Glutamatergic neuron (in vitro differentiated cells): ENCODE measurements at regions not wholly inside any gene's neighbourhood (a gene's known extent, or its start where the extent isn't known, plus 50 kb on each side); places are given as distances from the start of the nearest gene placed in this dataset.

Source experiments
- DNase-seq: peaks from one replicate; pipeline ENCODE4 v3.0.0; 2022
- H3K27ac Mint-ChIP-seq: one replicate; pipeline ENCODE4 v1.8.0; 2020; ENCODE audit warnings: mild to moderate bottlenecking, mixed read lengths, inconsistent platforms; ENCODE audit not compliant: unreplicated experiment
- H3K27me3 Mint-ChIP-seq: one replicate; pipeline ENCODE4 v1.8.0; 2020; ENCODE audit warnings: mild to moderate bottlenecking, moderate library complexity, mixed read lengths, inconsistent platforms; ENCODE audit not compliant: unreplicated experiment
- H3K36me3 Mint-ChIP-seq: one replicate; pipeline ENCODE4 v1.8.0; 2020; ENCODE audit warnings: mild to moderate bottlenecking, mixed read lengths, inconsistent platforms; ENCODE audit not compliant: unreplicated experiment
- H3K4me1 Mint-ChIP-seq: one replicate; pipeline ENCODE4 v1.8.0; 2020; ENCODE audit warnings: mild to moderate bottlenecking, low read depth, mixed read lengths, inconsistent platforms; ENCODE audit not compliant: unreplicated experiment
- H3K4me3 Mint-ChIP-seq: one replicate; pipeline ENCODE4 v1.8.0; 2020; ENCODE audit warnings: mild to moderate bottlenecking, mixed read lengths, inconsistent platforms; ENCODE audit not compliant: unreplicated experiment
- H3K9me3 Mint-ChIP-seq: one replicate; pipeline ENCODE4 v1.8.0; 2020; ENCODE audit warnings: mild to moderate bottlenecking, moderate library complexity, mixed read lengths, inconsistent platforms; ENCODE audit not compliant: unreplicated experiment
- CTCF ChIP-seq: fragments of 200-600 bp; sonication (generic); IDR thresholded peaks from one replicate; pipeline ENCODE4 v1.5.0; 2021; ENCODE audit not compliant: partially characterized antibody, unreplicated experiment

- no peak for DNase-seq
- Mint-ChIP-seq H3K27ac (no peak overlapping the region), H3K36me3 (no peaks in the 10 kb centered on the region), H3K4me1 (peaks cover 4% of the 10 kb centered on the region), H3K9me3 (no peaks in the 10 kb centered on the region), H3K27me3 (no peaks in the 10 kb centered on the region), H3K4me3 (no peak overlapping the region)
- TF ChIP-seq CTCF = no peak
Observed at GRCh38 chr7:49038821-49039358, 114.5 kb downstream of the CDC14C start.

GRCh38 chr7:49060743-49061142 is 136.4 kb downstream of the CDC14C start:
- Mint-ChIP-seq H3K4me3 (no peak overlapping the region), H3K9me3 (peaks cover under 1% of the 10 kb centered on the region), H3K36me3 (peaks cover 5% of the 10 kb centered on the region), H3K27me3 (no peaks in the 10 kb centered on the region), H3K27ac (no peak overlapping the region), H3K4me1 (peaks cover 5% of the 10 kb centered on the region)
- no peak for TF ChIP-seq CTCF
- DNase-seq = no peak

- H3K27ac Mint-ChIP-seq = no peak overlapping the region
- no peaks in the 10 kb centered on the region for H3K9me3 Mint-ChIP-seq
- H3K4me3 Mint-ChIP-seq = no peak overlapping the region
- no peak for DNase-seq
- H3K27me3 Mint-ChIP-seq = no peaks in the 10 kb centered on the region
- H3K36me3 Mint-ChIP-seq = peaks cover 9% of the 10 kb centered on the region
- TF ChIP-seq CTCF = no peak
- H3K4me1 Mint-ChIP-seq = no peaks in the 10 kb centered on the region
Observed at GRCh38 chr7:49074538-49074937, 150.2 kb downstream of the CDC14C start.

- no peak overlapping the region for H3K4me3 Mint-ChIP-seq
- DNase-seq = no peak
- H3K36me3 Mint-ChIP-seq = peaks cover 17% of the 10 kb centered on the region
- H3K27me3 Mint-ChIP-seq = no peaks in the 10 kb centered on the region
- H3K9me3 Mint-ChIP-seq = no peaks in the 10 kb centered on the region
- no peak for TF ChIP-seq CTCF
- no peak overlapping the region for H3K27ac Mint-ChIP-seq
- H3K4me1 Mint-ChIP-seq = no peaks in the 10 kb centered on the region
Observed at GRCh38 chr7:49080896-49081475, 156.6 kb downstream of the CDC14C start.

GRCh38 chr7:49088017-49088416 is 163.7 kb downstream of the CDC14C start:
- H3K27me3 Mint-ChIP-seq = no peaks in the 10 kb centered on the region
- H3K36me3 Mint-ChIP-seq = no peaks in the 10 kb centered on the region
- peaks cover 7% of the 10 kb centered on the region for H3K4me1 Mint-ChIP-seq
- H3K27ac Mint-ChIP-seq = peak overlapping the region; percentile 25
- no peak overlapping the region for H3K4me3 Mint-ChIP-seq
- DNase-seq = no peak
- H3K9me3 Mint-ChIP-seq = no peaks in the 10 kb centered on the region
- TF ChIP-seq CTCF = no peak
